WI38 (cell line): ENCODE measurements at regions not wholly inside any gene's neighbourhood (a gene's known extent, or its start where the extent isn't known, plus 50 kb on each side); places are given as distances from the start of the nearest gene placed in this dataset.

Experiments
- H3K4me3 ChIP-seq: 2 replicates; pipeline ENCODE4 v1.5.1; 2011; ENCODE audit warnings: low read depth, mild to moderate bottlenecking, control low read depth, low read length
- TF ChIP-seq, protein P1 (sequence below): IDR thresholded peaks from 2 replicates; pipeline ENCODE4 v1.5.1; 2012; ENCODE audit warnings: low read depth, mild to moderate bottlenecking, control low read depth, low read length

- TF ChIP-seq, protein P1, sequence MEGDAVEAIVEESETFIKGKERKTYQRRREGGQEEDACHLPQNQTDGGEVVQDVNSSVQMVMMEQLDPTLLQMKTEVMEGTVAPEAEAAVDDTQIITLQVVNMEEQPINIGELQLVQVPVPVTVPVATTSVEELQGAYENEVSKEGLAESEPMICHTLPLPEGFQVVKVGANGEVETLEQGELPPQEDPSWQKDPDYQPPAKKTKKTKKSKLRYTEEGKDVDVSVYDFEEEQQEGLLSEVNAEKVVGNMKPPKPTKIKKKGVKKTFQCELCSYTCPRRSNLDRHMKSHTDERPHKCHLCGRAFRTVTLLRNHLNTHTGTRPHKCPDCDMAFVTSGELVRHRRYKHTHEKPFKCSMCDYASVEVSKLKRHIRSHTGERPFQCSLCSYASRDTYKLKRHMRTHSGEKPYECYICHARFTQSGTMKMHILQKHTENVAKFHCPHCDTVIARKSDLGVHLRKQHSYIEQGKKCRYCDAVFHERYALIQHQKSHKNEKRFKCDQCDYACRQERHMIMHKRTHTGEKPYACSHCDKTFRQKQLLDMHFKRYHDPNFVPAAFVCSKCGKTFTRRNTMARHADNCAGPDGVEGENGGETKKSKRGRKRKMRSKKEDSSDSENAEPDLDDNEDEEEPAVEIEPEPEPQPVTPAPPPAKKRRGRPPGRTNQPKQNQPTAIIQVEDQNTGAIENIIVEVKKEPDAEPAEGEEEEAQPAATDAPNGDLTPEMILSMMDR, result no peak
These were observed 529.1 kb upstream of the CITED2 start for GRCh38 chr6:139903411-139904157.

DNA sequence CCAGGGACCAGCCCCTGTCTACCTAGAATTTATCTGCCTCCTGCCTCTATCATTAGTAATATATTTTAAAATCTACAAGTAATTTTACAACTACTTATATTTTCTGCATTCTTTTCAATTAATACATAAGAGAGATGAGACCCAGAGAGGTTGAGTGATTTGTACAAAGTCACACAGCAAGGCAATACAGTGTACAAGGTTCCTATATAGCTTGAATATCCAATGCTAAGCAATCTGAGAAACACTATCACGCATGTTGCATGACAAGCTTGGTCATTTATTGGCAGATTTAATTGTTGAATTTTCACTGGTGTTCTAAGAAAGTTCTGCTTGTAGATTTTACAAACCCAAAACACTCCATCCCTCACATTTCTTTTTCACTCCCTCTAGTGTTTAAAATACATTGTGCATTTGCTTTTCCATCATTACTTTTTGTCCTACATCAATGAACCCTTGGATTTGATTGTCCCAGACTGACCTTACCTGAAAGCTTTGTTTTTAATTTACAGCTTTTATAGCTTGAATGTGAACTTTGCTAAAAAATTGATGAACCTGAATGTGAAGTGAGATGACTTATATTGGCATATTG, 520.9 kb upstream of the CITED2 start:
- TF ChIP-seq, protein P1, result no peak
- H3K4me3 ChIP-seq, result no peak overlapping the region

More at GRCh38 chr6:139903411-139904157, 529.1 kb upstream of the CITED2 start:
- H3K4me3 ChIP-seq, result no peak overlapping the region

- TF ChIP-seq, protein P1, result no peak
These were observed 519.8 kb upstream of the CITED2 start for GRCh38 chr6:139894271-139894670.

DNA sequence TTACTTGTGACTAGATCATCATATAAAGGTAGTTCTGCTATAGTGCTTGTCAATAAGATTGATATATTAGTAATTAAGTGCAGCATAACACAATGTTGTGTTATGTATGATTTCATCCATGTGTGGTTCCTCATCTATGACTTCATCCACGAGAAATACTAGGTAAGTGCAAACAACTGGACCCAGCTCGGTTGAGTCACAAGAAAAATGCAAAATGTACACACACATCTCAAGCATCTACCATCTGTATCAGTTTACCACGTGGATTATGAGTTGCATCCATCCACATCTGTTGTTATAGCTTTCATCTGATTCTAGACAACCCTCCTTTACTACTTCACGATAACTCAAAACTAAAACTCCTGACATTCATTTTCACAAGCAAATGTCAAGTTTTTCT, 517.0 kb upstream of the CITED2 start:
- TF ChIP-seq, protein P1, result no peak
- no peak overlapping the region for H3K4me3 ChIP-seq

More at GRCh38 chr6:139894271-139894670, 519.8 kb upstream of the CITED2 start:
- H3K4me3 ChIP-seq, result no peak overlapping the region

GRCh38 chr6:139888681-139889122, 514.3 kb upstream of the CITED2 start:
- TF ChIP-seq, protein P1, result no peak
- H3K4me3 ChIP-seq, result no peak overlapping the region

GRCh38 chr6:139887275-139887674, 512.8 kb upstream of the CITED2 start:
- TF ChIP-seq, protein P1, result no peak
- no peak overlapping the region for H3K4me3 ChIP-seq

DNA sequence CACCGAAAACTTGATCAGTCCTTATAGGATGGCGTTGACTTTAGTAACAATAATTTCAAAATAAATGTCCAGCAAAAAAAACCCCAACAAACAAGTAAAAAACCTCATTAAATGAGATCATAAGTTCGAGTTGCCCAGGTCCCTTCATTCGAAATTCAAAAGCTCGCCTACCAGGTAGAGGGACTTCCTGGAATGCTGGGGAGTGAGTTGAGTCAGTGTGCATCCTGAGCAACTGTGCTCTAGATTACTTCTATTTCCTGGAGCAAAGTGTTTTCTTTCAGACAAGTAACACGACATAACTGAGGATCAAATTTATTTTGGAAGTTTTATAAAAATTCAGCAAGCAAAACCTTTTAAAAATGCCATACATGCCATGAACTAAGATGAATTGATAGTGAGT, 511.9 kb upstream of the CITED2 start:
- H3K4me3 ChIP-seq, result no peak overlapping the region
- TF ChIP-seq, protein P1, result no peak
